ENCODE measurements at regions not wholly inside any gene's neighbourhood (a gene's known extent, or its start where the extent isn't known, plus 50 kb on each side); places are given as distances from the start of the nearest gene placed in this dataset.

GRCh38 chr18:10166164-10166807 lies 252.5 kb downstream of the VAPA start:
- no peaks in the 10 kb centered on the region for H3K4me1 ChIP-seq (ENCODE audit: insufficient read depth, low read length)
- no peak overlapping the region for H3K4ac ChIP-seq (ENCODE audit: low read depth, low read length)
- no peaks in the 10 kb centered on the region for H3K23me2 ChIP-seq (ENCODE audit: insufficient read length, low read depth, low read length, poor library complexity, severe bottlenecking)
- peaks cover 3 to 10% of the 10 kb centered on the region in 2 experiments; a peak in 3 of 4 replicates for H3K4me1 Mint-ChIP-seq
- H4K5ac ChIP-seq (ENCODE audit: insufficient read length, low read depth, low read length) = no peak overlapping the region
- H4K20me1 ChIP-seq (ENCODE audit: control insufficient read depth, insufficient read depth, insufficient read length) = no peaks in the 10 kb centered on the region
- no peak overlapping the region for H2BK120ac ChIP-seq (ENCODE audit: low read depth, low read length, poor library complexity, severe bottlenecking)
- no peak overlapping the region for H4K8ac ChIP-seq (replicated peaks; ENCODE audit: insufficient read length, low read depth, low read length)
- H3K36me3 Mint-ChIP-seq (ENCODE audit: insufficient read depth in 1 of 3, low read depth in 3 of 3) = no peaks in the 10 kb centered on the region; a peak in 1 of 7 replicates
- H2AFZ ChIP-seq (ENCODE audit: low read length) = no peak overlapping the region
- H2BK12ac ChIP-seq (ENCODE audit: insufficient read length, low read depth, low read length) = no peak overlapping the region
- no peak overlapping the region for H3K23ac ChIP-seq (ENCODE audit: insufficient read length, low read depth, low read length)
- H3K14ac ChIP-seq (ENCODE audit: insufficient read depth, low read length) = no peak overlapping the region
- H3K27ac ChIP-seq (ENCODE audit: insufficient read length, low read depth, low read length) = no peak overlapping the region
- H3K79me2 ChIP-seq (ENCODE audit: insufficient read depth, low read length) = no peaks in the 10 kb centered on the region
- no peak overlapping the region for H2BK15ac ChIP-seq (ENCODE audit: low read depth, low read length)
- H3K9me3 ChIP-seq (ENCODE audit: control insufficient read depth, low read depth, low read length) = no peaks in the 10 kb centered on the region
- no peak overlapping the region for H3K4me2 ChIP-seq (ENCODE audit: insufficient read depth, insufficient read length, low read length)
- H3T11ph ChIP-seq (ENCODE audit: low read length) = no peak overlapping the region
- no peak overlapping the region for H2BK5ac ChIP-seq (ENCODE audit: insufficient read length, low read length)
- H3K79me1 ChIP-seq (ENCODE audit: insufficient read depth, low read depth, low read length, poor library complexity, severe bottlenecking) = no peaks in the 10 kb centered on the region
- no peak overlapping the region; a peak in 1 of 7 replicates for H3K27ac Mint-ChIP-seq
- no peak overlapping the region for H2BK20ac ChIP-seq (ENCODE audit: low read depth, low read length, poor library complexity, severe bottlenecking)
- no peak for DNase-seq
- H3K9me3 Mint-ChIP-seq = no peaks in the 10 kb centered on the region; a peak in 1 of 5 replicates
- no peak overlapping the region for H4K91ac ChIP-seq (ENCODE audit: insufficient read length, low read depth, low read length)
- no peak overlapping the region for H3K9ac ChIP-seq (ENCODE audit: extremely low read depth, insufficient read length, low read length)
- H3K56ac ChIP-seq (ENCODE audit: insufficient read length, low read depth, low read length) = no peak overlapping the region
- no peaks in the 10 kb centered on the region for H3K27me3 ChIP-seq (ENCODE audit: insufficient read depth, low read length)
- H2AK5ac ChIP-seq (ENCODE audit: insufficient read length, low read length) = no peak overlapping the region
- WGBS (ENCODE audit: extremely low coverage, insufficient read length, low lambda C conversion rate) = no CpG with 5 or more reads among the region's 22 CpGs
- no peaks in the 10 kb centered on the region for H3K27me3 Mint-ChIP-seq (ENCODE audit: low read depth)
- no peak for TF ChIP-seq CTCF (conservative IDR thresholded peaks at IDR 0.05)
- no peak overlapping the region for H3K4me3 Mint-ChIP-seq
- no peak overlapping the region for H3K18ac ChIP-seq (ENCODE audit: insufficient read length, low read depth, low read length)

All from H9 (cell line).